ENCODE measurements at regions not wholly inside any gene's neighbourhood (a gene's known extent, or its start where the extent isn't known, plus 50 kb on each side); places are given as distances from the start of the nearest gene placed in this dataset.
"Not testable (repeated sequence)": the region's sequence is repeated elsewhere in the genome, so short reads cannot be mapped to it uniquely, and the experiment has no call there.

DNA sequence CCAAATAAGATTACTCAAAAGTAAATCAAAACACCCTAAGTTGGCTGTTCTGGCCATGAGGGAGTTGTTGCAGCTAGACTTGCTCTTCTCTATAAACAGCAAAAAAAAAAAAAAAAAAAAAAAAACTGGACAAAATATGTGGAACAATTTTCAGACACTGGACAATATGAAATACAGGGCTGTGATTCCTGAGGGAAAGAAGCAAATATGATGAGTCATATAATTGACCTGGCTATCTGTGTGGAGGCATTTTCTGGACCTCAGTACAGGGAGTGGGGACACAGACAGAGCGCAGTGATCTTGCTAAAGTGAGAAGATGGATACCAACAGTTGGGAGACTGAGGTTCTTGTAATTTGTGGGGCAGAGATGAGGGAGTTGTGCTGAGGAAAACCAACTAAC lies 192.0 kb upstream of the HAND2 start:
- Histone ChIP-seq H3K27ac (no peak overlapping the region), H3K4me3 (no peak overlapping the region), H3K9me3 (no peaks in the 10 kb centered on the region), H3K36me3 (replicated peaks in 1 of 2; ENCODE audit: insufficient read depth in 1 of 2, low read depth in 2 of 2) (no peaks in the 10 kb centered on the region), H3K27me3 (no peaks in the 10 kb centered on the region), H3K4me1 (no peaks in the 10 kb centered on the region)
- intact Hi-C loops (cut with DNase I): no loop called here
- 88 to 96% methylated on average over 1 of the region's 1 CpG for WGBS, 2 donors
- no peak for TF ChIP-seq POLR2A (IDR thresholded peaks at IDR 0.05)
- TF ChIP-seq, protein P1, sequence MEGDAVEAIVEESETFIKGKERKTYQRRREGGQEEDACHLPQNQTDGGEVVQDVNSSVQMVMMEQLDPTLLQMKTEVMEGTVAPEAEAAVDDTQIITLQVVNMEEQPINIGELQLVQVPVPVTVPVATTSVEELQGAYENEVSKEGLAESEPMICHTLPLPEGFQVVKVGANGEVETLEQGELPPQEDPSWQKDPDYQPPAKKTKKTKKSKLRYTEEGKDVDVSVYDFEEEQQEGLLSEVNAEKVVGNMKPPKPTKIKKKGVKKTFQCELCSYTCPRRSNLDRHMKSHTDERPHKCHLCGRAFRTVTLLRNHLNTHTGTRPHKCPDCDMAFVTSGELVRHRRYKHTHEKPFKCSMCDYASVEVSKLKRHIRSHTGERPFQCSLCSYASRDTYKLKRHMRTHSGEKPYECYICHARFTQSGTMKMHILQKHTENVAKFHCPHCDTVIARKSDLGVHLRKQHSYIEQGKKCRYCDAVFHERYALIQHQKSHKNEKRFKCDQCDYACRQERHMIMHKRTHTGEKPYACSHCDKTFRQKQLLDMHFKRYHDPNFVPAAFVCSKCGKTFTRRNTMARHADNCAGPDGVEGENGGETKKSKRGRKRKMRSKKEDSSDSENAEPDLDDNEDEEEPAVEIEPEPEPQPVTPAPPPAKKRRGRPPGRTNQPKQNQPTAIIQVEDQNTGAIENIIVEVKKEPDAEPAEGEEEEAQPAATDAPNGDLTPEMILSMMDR (IDR thresholded peaks at IDR 0.05): no peak
- no peak for ATAC-seq
- no peak for DNase-seq

DNA sequence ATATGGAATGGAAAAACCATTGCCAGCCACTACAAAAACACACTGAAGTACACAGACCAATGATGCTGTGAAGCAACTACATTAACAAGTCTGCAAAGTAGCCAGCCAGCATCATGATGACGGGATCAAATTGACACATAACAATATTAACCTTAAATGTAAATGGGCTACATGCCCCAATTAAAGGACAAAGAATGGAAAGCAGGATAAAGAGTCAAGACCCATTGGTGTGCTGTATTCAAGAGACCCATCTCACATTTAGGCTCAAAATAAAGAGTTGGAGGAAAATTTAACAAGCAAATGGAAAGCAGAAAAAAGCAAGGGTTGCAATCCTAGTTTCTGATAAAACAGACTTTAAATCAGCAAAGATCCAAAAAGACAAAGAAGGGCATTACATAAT lies 188.5 kb upstream of the HAND2 start:
- H3K4me3 ChIP-seq; intact Hi-C loops (cut with DNase I); H3K27ac ChIP-seq; H3K27me3 ChIP-seq; H3K9me3 ChIP-seq; H3K4me1 ChIP-seq; ATAC-seq; DNase-seq; H3K36me3 ChIP-seq (replicated peaks in 1 of 2; ENCODE audit: insufficient read depth in 1 of 2, low read depth in 2 of 2): not testable (repeated sequence)
- 88% methylated on average over 1 of the region's 1 CpG for WGBS, 2 donors

DNA sequence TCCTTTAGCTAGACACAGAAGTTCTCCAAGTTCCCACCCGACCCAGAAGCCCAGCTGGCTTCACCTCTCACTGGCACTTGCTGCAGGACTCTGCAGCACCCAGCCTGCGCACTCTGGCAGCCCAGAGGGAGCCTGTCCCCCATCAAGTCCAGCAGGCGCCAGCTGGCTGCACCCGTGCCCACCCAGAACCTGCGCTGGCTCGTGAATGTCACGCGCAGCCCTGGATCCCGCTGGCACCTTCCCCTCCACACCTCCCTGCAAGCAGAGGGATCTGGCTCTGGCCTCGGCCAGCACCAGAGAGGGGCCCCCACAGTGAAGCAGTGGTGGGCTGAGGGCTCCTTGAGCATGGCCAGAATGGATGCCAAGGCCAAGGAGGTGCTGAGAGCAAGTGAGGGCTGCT lies 187.6 kb upstream of the HAND2 start:
- DNase-seq (no peak), ATAC-seq (no peak)
- TF ChIP-seq POLR2A (IDR thresholded peaks at IDR 0.05): no peak
- TF ChIP-seq, protein P1 (IDR thresholded peaks at IDR 0.05): no peak
- H3K9me3 ChIP-seq: no peaks in the 10 kb centered on the region
- intact Hi-C loops (cut with DNase I): no loop called here
- H3K27ac ChIP-seq: no peak overlapping the region
- no peaks in the 10 kb centered on the region for H3K27me3 ChIP-seq
- H3K4me1 ChIP-seq: no peaks in the 10 kb centered on the region
- 84 to 89% methylated on average over 1 to 10 of the region's 10 CpGs for WGBS, 2 donors
- H3K36me3 ChIP-seq (replicated peaks in 1 of 2; ENCODE audit: insufficient read depth in 1 of 2, low read depth in 2 of 2): no peaks in the 10 kb centered on the region
- no peak overlapping the region for H3K4me3 ChIP-seq

DNA sequence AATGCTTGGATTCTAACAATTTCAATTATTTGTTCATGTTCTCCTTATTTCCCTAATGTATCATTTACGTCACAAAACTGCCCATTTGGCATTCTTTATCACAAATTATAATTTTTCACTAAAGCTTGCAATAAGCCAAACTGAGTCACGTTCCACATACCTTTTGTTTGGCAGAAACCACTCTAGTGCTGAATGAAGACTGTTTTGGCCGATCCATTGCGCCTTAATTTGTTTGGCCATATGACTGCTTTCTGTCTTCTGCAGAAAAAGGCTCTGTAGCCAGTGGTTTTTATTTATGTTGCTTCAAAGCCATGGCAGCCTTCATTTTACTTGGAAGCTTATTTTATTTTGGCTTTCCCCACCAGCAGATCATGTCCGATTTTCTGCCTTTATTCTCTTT lies 184.4 kb upstream of the HAND2 start:
- H3K9me3 ChIP-seq: no peaks in the 10 kb centered on the region
- TF ChIP-seq, protein P1 (IDR thresholded peaks at IDR 0.05): no peak
- no peak for TF ChIP-seq POLR2A (IDR thresholded peaks at IDR 0.05)
- H3K4me1 ChIP-seq: no peaks in the 10 kb centered on the region
- H3K27me3 ChIP-seq: no peaks in the 10 kb centered on the region
- ATAC-seq (no peak), DNase-seq (no peak)
- H3K36me3 ChIP-seq (replicated peaks in 1 of 2; ENCODE audit: insufficient read depth in 1 of 2, low read depth in 2 of 2): no peaks in the 10 kb centered on the region
- no peak overlapping the region for H3K4me3 ChIP-seq
- no peak overlapping the region for H3K27ac ChIP-seq
- WGBS, 2 donors: 60 to 69% methylated on average over 5 of the region's 5 CpGs
- intact Hi-C loops (cut with DNase I): no loop called here

DNA sequence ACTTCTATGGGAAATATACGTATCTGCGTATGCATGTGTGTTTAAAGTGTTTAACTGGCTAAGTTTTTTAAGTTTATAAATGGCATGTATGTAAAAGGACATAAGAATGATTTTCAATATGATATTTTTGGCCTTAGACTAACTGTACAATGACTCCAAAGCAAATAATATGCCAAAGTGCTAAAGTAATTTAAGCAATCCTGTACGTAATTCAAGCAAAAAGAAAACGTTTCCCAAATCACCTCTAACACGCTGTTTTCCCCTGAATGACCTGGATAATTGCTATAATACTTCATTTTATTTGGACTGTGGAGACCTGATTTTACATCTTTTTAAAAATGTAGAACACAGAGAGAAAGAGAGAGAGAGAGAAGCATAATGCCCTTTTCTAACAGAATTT lies 183.0 kb upstream of the HAND2 start:
- ATAC-seq: no peak
- WGBS, 2 donors: 85 to 89% methylated on average over 5 of the region's 5 CpGs
- H3K9me3 ChIP-seq: no peaks in the 10 kb centered on the region

More for the DNA sequence above, 183.0 kb upstream of the HAND2 start:
- Histone ChIP-seq H3K36me3 (replicated peaks in 1 of 2; ENCODE audit: insufficient read depth in 1 of 2, low read depth in 2 of 2) (no peaks in the 10 kb centered on the region), H3K27ac (no peak overlapping the region), H3K4me3 (no peak overlapping the region), H3K27me3 (no peaks in the 10 kb centered on the region), H3K4me1 (no peaks in the 10 kb centered on the region)
- no peak for DNase-seq
- intact Hi-C loops (cut with DNase I): no loop called here
- TF ChIP-seq POLR2A (IDR thresholded peaks at IDR 0.05): no peak
- TF ChIP-seq, protein P1 (IDR thresholded peaks at IDR 0.05): no peak

Data from body of pancreas (tissue), 4 donors.